Neutrophil (primary cell): ENCODE measurements at regions not wholly inside any gene's neighbourhood (a gene's known extent, or its start where the extent isn't known, plus 50 kb on each side); places are given as distances from the start of the nearest gene placed in this dataset.
"Not testable (repeated sequence)": the region's sequence is repeated elsewhere in the genome, so short reads cannot be mapped to it uniquely, and the experiment has no call there.

Experiments
- H3K27ac ChIP-seq: fragments of 200-600 bp; sonication (generic); 2 replicates; pipeline ENCODE4 v1.5.1; 2016; ENCODE audit warnings: mild to moderate bottlenecking, moderate library complexity
- H3K27me3 ChIP-seq: fragments of 200-600 bp; sonication (generic); 2 replicates; pipeline ENCODE4 v1.6.0; 2016; ENCODE audit warnings: mild to moderate bottlenecking
- H3K36me3 ChIP-seq: fragments of 200-600 bp; sonication (generic); 2 replicates; pipeline ENCODE4 v1.5.1; 2017
- H3K4me1 ChIP-seq, 2 experiments: fragments of 200-600 bp in 1 of 2; sonication (generic) in 1 of 2; 1 replicate in 1 of 2; 2 replicates in 1 of 2; pipeline versions ENCODE4 v1.5.1 to v1.6.1; 2013 to 2016; ENCODE audit warnings: low read depth in 1 of 2, low read length in 1 of 2, mild to moderate bottlenecking in 1 of 2, moderate library complexity in 1 of 2; ENCODE audit not compliant: control insufficient read depth in 1 of 2, insufficient read depth in 1 of 2
- H3K4me3 ChIP-seq, 2 experiments: fragments of 200-600 bp in 1 of 2; sonication (generic) in 1 of 2; 1 replicate in 1 of 2; 2 replicates in 1 of 2; pipeline ENCODE4 v1.5.1; 2013 to 2016; ENCODE audit warnings: low read depth in 1 of 2, low read length in 1 of 2, mild to moderate bottlenecking in 1 of 2, moderate library complexity in 1 of 2
- H3K9me3 ChIP-seq: fragments of 200-600 bp; sonication (generic); 2 replicates; pipeline ENCODE4 v1.5.1; 2016
- CTCF ChIP-seq: fragments of 200-600 bp; sonication (generic); IDR thresholded peaks from 2 replicates; pipeline ENCODE4 v1.5.1; 2016; ENCODE audit warnings: antibody characterized with exemption

DNA sequence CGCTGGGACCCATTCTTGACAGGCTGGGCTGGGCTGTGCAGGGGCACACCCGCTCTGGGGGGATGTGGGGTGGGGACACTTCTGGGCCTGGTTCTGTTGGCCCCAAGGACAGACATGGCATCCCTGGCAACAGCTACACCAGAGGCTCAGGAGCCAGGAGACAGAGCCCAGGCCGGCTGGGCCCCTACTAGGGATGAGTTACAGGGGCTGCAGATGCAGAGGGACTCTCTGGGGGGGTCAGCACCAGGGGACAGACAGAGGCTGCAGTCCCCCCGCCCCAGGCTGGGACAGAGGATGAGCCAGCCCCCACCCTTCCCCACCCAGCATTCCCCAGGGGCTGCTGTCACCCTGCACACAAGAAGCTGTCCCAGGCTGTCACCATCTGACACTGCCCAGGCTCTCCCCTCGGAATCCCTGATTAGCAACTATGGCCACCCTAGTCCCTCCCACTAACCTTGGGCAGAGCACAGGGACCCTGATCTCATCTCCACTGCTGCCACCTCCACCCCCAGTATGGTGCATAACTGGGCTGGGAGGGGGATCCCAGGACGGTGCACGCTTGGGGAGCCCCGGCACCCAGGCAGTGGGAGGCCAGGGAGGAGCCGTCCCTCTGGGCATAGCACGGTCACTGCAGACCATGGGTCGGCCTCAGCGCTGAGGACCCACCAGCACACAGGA, 67.5 kb upstream of the TUBA3E start:
- H3K27ac ChIP-seq, H3K9me3 ChIP-seq, H3K27me3 ChIP-seq: not testable (repeated sequence)

GRCh38 chr2:130264901-130265320, 66.7 kb upstream of the TUBA3E start:
- not testable (repeated sequence) for H3K27ac ChIP-seq, H3K4me1 ChIP-seq, H3K9me3 ChIP-seq, H3K27me3 ChIP-seq, H3K36me3 ChIP-seq, H3K4me3 ChIP-seq

More for the DNA sequence above, 67.5 kb upstream of the TUBA3E start:
- not testable (repeated sequence) for H3K4me1 ChIP-seq, H3K4me3 ChIP-seq, H3K36me3 ChIP-seq

GRCh38 chr2:130264501-130264900, 66.3 kb upstream of the TUBA3E start:
- Histone ChIP-seq H3K27ac (no peak overlapping the region), H3K4me3 (no peak overlapping the region), H3K36me3 (no peaks in the 10 kb centered on the region), H3K4me1 (no peaks in the 10 kb centered on the region), H3K9me3 (no peaks in the 10 kb centered on the region), H3K27me3 (peaks cover 5% of the 10 kb centered on the region)
- no peak for TF ChIP-seq CTCF

GRCh38 chr2:130264046-130264445, 65.8 kb upstream of the TUBA3E start:
- Histone ChIP-seq H3K36me3 (no peaks in the 10 kb centered on the region), H3K4me1 (no peaks in the 10 kb centered on the region), H3K9me3 (no peaks in the 10 kb centered on the region), H3K27ac (no peak overlapping the region), H3K4me3 (no peak overlapping the region), H3K27me3 (peaks cover 5% of the 10 kb centered on the region)
- no peak for TF ChIP-seq CTCF

GRCh38 chr2:130263606-130264005, 65.4 kb upstream of the TUBA3E start:
- TF ChIP-seq CTCF, result no peak
- Histone ChIP-seq H3K9me3 (no peaks in the 10 kb centered on the region), H3K27me3 (peaks cover 7% of the 10 kb centered on the region), H3K4me3 (no peak overlapping the region), H3K4me1 (no peaks in the 10 kb centered on the region), H3K36me3 (no peaks in the 10 kb centered on the region), H3K27ac (no peak overlapping the region)

DNA sequence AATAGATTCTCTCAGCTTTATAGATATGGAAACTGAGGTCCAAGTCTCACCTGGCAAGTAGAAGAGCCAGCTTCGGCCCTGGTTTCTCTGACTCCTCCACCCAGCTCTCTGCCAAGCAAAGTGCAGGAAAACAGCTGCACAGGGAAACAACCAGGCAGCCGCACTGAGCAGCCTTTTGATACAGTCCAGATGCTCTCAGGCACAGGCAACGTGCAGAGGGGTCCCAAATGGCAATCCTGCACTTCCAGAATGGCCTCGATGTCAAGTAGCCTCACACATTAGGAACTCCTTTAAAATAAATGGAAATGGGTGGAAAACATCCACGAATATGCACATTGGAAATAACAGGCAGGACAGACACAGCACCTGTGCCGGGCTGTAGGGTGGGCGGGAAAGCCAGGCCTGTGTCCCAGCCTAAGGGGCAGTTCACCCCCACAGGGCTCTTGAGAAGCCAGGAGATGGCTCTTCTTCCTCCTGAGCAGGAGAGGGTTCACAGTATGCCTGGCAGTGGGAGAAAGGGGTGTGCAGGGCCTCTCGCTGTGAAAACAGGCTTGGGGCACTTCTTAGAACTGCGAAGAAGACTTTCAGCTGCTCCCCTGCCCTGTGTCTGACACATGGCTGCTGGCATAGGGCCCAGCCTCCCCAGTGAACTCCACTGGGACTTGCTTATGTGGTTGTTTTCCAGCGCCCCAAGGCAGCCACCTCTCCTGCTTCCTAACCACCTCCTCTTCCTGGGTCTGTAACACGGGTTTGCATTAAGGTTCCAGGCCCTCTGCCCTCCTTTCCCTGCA, 63.9 kb upstream of the TUBA3E start:
- no peak for TF ChIP-seq CTCF
- no peaks in the 10 kb centered on the region for H3K9me3 ChIP-seq
- H3K27me3 ChIP-seq, result peaks cover 21% of the 10 kb centered on the region
- no peak overlapping the region for H3K27ac ChIP-seq
- H3K4me1 ChIP-seq, result no peaks in the 10 kb centered on the region
- H3K4me3 ChIP-seq, result no peak overlapping the region
- no peaks in the 10 kb centered on the region for H3K36me3 ChIP-seq
